ENCODE measurements at regions not wholly inside any gene's neighbourhood (a gene's known extent, or its start where the extent isn't known, plus 50 kb on each side); places are given as distances from the start of the nearest gene placed in this dataset.

GRCh38 chr2:52391621-52392020, 1359.7 kb upstream of the NRXN1 start:
- POLR2A ChIA-PET (ENCODE audit: low non-redundant PET), result no interaction called here

GRCh38 chr2:52390651-52391050, 1358.7 kb upstream of the NRXN1 start:
- no peak for DNase-seq (ENCODE audit: low spot score)
- CTCF ChIA-PET, result no interaction called here

More at GRCh38 chr2:52391621-52392020, 1359.7 kb upstream of the NRXN1 start:
- CTCF ChIA-PET, result no interaction called here
- H3K36me3 ChIP-seq (ENCODE audit: insufficient read depth, low read length, poor library complexity, severe bottlenecking), result no peaks in the 10 kb centered on the region
- no peaks in the 10 kb centered on the region for H3K27me3 ChIP-seq (replicated peaks; ENCODE audit: insufficient read depth, low read depth, low read length, poor library complexity)
- no peak for DNase-seq (ENCODE audit: low spot score)
- no TSS peak for BruUV-seq (replicated peaks)
- H3K4me3 ChIP-seq (ENCODE audit: low read depth, low read length, poor library complexity, severe bottlenecking), result no peak overlapping the region
- H3K27ac ChIP-seq (ENCODE audit: low read depth, low read length, poor library complexity, severe bottlenecking), result no peak overlapping the region
- no peaks in the 10 kb centered on the region for H3K9me3 ChIP-seq (ENCODE audit: low read depth, low read length, poor library complexity, severe bottlenecking)
- H3K4me1 ChIP-seq (ENCODE audit: insufficient read depth, low read length, poor library complexity, severe bottlenecking), result no peaks in the 10 kb centered on the region
- intact Hi-C loops (cut with micrococcal nuclease; ENCODE audit: unreplicated experiment), result no loop called here
- no peak for TF ChIP-seq EZH2 (IDR thresholded peaks at IDR 0.05; ENCODE audit: borderline replicate concordance, low read depth, low read length, poor library complexity, severe bottlenecking)
- TF ChIP-seq CTCF (conservative IDR thresholded peaks at IDR 0.05; ENCODE audit: low read depth, low read length), result no peak

GRCh38 chr2:52387937-52388590, 1356.1 kb upstream of the NRXN1 start:
- no peak for DNase-seq (ENCODE audit: low spot score)
- intact Hi-C loops (cut with micrococcal nuclease; ENCODE audit: unreplicated experiment), result no loop called here
- Histone ChIP-seq H3K4me1 (ENCODE audit: insufficient read depth, low read length, poor library complexity, severe bottlenecking) (no peaks in the 10 kb centered on the region), H3K4me3 (ENCODE audit: low read depth, low read length, poor library complexity, severe bottlenecking) (no peak overlapping the region), H3K27me3 (replicated peaks; ENCODE audit: insufficient read depth, low read depth, low read length, poor library complexity) (no peaks in the 10 kb centered on the region), H3K9me3 (ENCODE audit: low read depth, low read length, poor library complexity, severe bottlenecking) (no peaks in the 10 kb centered on the region), H3K27ac (ENCODE audit: low read depth, low read length, poor library complexity, severe bottlenecking) (no peak overlapping the region), H3K36me3 (ENCODE audit: insufficient read depth, low read length, poor library complexity, severe bottlenecking) (no peaks in the 10 kb centered on the region)
- TF ChIP-seq EZH2 (IDR thresholded peaks at IDR 0.05; ENCODE audit: borderline replicate concordance, low read depth, low read length, poor library complexity, severe bottlenecking), result no peak
- TF ChIP-seq CTCF (conservative IDR thresholded peaks at IDR 0.05; ENCODE audit: low read depth, low read length), result no peak
- BruUV-seq (replicated peaks), result no TSS peak
- ChIA-PET POLR2A (ENCODE audit: low non-redundant PET) (no interaction called here), CTCF (no interaction called here)

More at GRCh38 chr2:52390651-52391050, 1358.7 kb upstream of the NRXN1 start:
- no peak overlapping the region for H3K27ac ChIP-seq (ENCODE audit: low read depth, low read length, poor library complexity, severe bottlenecking)
- POLR2A ChIA-PET (ENCODE audit: low non-redundant PET), result no interaction called here
- intact Hi-C loops (cut with micrococcal nuclease; ENCODE audit: unreplicated experiment), result no loop called here
- H3K4me1 ChIP-seq (ENCODE audit: insufficient read depth, low read length, poor library complexity, severe bottlenecking), result no peaks in the 10 kb centered on the region
- TF ChIP-seq EZH2 (IDR thresholded peaks at IDR 0.05; ENCODE audit: borderline replicate concordance, low read depth, low read length, poor library complexity, severe bottlenecking), result no peak
- TF ChIP-seq CTCF (conservative IDR thresholded peaks at IDR 0.05; ENCODE audit: low read depth, low read length), result no peak
- no peaks in the 10 kb centered on the region for H3K36me3 ChIP-seq (ENCODE audit: insufficient read depth, low read length, poor library complexity, severe bottlenecking)
- H3K9me3 ChIP-seq (ENCODE audit: low read depth, low read length, poor library complexity, severe bottlenecking), result no peaks in the 10 kb centered on the region
- BruUV-seq (replicated peaks), result no TSS peak
- no peak overlapping the region for H3K4me3 ChIP-seq (ENCODE audit: low read depth, low read length, poor library complexity, severe bottlenecking)
- no peaks in the 10 kb centered on the region for H3K27me3 ChIP-seq (replicated peaks; ENCODE audit: insufficient read depth, low read depth, low read length, poor library complexity)
